HG02678 (cell line): ENCODE measurements at regions not wholly inside any gene's neighbourhood (a gene's known extent, or its start where the extent isn't known, plus 50 kb on each side); places are given as distances from the start of the nearest gene placed in this dataset.

Experiments used
- ATAC-seq: cut with Tn5 transposase; IDR thresholded peaks from one replicate; pipeline ENCODE4 v1.9.1; 2021; ENCODE audit warnings: mild to moderate bottlenecking, moderate library complexity; ENCODE audit not compliant: unreplicated experiment

DNA sequence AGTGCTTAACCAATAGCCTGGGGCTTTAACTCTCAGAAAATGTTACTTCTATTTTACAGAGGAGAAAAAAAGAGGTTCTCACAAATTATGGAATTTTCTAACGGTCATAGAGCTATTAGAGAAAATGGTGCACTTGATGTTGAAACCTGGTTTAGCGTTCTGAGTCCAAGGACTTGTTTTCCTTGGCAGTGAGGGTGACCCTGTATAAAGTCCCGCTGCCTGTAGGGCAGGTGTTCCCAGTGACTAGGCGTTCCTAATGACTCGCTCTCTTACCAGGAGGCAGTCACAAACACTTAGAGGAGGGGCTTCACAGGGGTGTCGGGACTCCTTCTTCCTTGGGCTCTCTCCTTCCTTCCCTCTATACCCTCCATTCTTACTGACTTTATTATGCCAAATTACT lies 175.8 kb downstream of the ACTR3 start:
- no peak for ATAC-seq

DNA sequence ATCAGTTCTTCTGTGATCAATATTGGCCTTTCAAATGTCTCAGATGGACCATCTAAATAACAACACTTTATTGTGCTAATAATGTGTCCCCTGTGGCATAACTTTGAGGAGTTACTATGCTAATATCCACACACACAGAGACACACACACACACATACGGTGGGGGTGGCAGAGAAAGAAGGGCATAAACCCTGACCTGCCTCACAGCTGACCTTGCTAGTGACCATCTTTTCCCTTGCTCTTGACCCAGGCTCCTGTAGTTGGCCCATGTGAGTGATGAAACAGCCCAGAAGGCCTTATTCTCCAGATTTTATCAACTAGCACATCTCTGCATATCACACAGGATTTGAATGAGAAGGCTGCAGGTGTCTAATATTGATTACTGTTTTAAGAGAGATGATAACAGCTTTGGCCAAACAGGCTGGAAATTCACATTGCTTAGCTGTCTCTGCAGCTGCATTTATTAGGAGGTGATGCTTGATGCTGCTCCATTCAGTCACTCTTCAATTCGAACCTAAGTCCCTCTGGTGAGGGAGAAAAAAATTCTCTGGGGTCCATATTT lies 176.4 kb downstream of the ACTR3 start:
- no peak for ATAC-seq

DNA sequence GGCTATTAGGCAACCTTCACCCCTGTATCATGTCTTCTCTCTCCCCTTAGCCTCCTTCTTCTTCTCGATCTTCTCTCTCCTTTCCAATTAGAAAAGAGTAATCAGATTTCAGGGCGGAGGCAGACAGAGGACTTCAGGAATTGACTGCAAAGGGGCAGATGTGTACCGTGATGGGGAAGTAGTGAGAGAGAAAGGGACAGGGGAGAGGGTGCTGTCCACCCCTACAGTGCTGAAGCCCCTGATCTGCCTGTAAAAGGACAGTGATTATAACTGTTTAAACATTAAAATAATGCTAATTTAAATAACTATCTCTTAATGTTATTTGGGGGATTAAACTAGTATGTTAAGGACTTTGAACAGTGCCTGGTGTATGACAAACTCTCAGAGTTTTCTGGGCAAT lies 178.5 kb downstream of the ACTR3 start:
- no peak for ATAC-seq

DNA sequence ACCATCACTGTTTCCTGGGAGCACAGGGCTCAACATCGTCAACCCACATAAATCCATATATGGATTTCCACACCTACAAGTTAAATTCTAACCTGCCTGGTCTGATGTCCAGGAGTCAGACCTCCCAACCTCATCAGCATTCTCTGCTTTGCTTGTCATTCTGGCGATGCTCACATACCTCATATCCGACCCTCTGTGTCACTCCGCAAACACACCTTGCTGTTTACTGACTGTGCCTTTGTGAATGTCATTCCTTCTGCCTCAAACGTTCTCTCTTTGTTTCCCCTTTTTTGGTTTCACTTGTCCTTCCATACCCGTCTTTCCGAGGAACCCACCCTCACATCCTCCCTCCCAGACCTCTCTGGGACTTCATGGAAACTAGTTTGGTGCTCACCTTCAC lies 187.1 kb downstream of the ACTR3 start:
- ATAC-seq = no peak

DNA sequence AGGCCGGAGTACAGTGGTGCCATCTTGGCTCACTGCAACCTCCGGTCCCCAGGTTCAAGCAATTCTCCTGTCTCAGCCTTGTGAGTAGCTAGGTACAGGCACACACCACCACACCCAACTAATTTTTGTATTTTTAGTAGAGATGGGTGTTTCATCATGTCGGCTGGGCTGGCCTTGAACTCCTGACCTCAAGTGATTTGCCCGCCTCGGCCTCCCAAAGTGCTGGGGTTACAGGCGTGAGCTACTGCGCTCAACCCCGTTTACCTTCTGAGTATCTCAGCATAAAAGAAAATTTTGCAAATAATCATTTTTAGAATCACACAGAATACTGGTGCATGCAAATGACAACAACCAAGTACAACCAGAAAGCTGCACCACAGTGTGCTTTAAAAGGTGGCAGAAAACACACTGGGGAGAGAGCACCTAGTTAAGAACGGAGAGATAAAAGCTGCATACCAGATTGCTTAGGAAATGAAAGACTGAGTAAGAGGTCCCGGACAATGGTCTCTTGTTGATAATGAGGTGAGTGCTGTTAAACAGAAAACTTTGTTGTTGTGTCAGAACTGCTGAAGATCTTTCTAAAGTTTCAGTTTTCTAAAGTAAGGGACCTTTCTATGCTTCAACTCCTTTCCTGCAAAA lies 189.6 kb downstream of the ACTR3 start:
- ATAC-seq = no peak

DNA sequence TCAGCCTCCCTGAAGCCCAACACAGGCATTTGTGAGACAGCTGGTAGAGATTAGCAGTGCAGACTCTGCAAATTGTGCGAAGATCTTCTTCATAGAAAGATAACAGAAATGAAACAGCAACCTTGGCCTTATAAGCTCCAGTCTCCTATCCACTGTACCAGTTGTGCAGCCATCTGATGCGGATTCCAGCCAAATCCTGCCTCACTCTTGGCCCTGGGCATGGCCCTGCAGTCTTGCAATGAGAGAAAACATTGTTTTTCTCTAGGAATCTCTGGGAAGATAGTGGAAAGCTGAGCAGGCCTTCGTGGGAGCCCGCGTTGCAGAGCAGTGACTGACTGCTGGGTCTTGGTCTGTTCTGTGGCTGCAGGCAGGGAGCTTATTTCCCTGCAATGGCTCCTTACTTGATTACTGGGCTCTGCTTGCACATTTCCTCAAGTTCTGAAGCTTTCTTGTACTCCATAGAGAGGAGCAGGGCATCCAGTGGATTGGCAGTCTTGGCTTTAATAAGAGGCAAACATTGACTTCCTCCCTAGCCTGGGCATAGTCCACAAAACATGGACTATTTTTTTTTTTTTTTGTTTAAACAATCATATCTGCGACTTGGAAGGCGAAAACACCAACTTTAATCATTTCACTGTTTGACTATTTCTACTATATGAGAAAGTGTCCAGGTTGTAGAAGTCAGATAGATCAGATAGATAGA lies 193.0 kb downstream of the ACTR3 start:
- no peak for ATAC-seq

DNA sequence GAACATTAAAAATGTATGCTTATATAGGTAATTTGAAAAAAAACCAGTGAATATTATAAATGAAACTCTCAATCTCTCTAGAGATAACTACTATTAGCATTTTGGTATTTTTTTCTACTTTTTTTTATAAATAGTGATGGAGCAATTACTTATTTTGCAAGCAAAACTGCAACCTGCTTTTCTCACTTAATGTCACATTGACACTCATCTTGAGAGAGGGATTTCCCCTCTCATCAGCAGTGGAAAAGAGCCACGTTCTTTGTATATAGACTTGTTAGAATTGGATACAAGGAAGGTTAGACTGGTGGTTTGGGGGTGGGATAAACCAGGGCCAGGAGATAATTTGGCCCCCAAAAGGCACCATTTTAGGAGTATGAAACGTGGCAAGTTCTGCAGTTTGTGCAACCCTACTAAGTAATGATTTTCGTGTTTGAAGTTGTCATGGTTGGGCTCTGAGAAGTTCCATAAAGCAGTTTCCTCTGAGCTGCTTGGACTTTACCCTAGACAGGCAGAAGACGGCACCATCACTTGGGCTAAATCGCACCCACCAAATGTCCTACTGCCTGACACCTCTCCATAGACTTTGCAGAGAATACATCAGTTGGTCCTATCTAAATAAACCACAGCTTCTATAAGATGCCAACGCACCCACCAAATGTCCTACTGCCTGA lies 194.0 kb downstream of the ACTR3 start:
- ATAC-seq = no peak

DNA sequence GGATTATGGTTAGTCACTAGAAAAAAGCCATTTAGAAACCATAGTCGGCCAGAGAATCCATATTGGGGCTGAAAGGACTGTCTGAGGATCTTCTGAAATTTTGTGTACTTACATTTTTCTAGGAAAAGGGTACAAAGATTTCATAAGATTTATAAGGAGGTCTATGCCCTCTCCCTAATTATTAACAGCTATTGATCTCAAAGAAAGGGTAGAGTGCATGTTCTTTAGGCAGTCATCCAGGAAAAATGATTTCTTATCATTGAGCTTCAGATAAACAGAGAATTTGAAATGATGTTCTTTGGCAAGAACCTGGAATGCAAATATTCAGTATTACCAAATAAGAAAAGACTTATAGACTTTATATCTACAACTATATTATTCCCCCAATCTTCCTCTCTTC lies 195.3 kb downstream of the ACTR3 start:
- no peak for ATAC-seq

DNA sequence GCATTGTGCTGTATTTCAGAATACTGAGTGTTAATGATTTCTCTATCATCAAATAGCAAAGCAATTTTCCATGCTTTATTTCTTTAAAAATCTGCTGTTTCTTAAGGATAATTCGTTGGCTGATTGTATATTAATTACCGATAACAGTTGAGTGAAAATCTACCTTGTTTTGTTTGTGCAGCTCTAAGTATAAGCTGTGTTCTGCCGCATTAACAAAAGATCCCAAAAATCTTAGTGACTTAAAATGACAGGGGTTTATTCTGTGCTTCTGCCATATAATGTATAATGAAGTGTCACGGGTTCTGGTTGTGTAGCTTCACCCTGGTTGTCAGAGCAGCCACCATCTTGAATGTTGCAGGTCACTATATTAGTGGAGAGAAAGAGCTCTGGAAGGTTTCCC lies 196.1 kb downstream of the ACTR3 start:
- ATAC-seq = no peak

DNA sequence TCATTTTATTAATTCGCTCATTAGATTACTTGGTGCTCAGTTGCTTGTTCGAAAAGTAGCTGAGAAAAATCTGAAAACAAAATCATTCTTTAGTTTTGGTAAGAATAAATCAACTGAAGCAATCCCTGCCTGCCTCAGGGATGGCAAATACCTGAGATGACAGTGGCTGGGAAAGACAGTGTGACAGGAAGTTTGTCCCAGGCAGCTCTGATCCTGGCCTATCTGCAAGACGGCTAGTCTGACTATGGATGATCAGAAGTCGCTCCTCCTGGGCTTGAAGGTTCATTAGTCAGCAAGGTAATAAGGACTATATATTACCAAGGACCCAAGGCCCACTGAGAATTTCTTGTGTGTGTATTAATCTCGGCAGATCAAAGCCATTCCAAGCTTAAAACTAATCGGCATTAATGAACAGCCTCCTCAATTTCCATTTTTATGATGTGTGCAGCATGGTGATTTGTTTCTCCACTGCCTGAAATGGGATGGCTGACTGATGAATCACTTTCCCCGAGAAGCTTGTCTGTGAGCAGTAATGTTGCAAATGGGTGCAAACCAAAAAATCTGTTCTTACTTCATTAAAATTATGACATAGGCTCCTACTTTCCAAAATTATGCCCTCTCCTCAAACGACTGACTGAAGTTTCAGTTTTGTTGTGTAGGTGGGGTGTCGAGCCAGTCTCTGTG lies 199.9 kb downstream of the ACTR3 start:
- no peak for ATAC-seq

DNA sequence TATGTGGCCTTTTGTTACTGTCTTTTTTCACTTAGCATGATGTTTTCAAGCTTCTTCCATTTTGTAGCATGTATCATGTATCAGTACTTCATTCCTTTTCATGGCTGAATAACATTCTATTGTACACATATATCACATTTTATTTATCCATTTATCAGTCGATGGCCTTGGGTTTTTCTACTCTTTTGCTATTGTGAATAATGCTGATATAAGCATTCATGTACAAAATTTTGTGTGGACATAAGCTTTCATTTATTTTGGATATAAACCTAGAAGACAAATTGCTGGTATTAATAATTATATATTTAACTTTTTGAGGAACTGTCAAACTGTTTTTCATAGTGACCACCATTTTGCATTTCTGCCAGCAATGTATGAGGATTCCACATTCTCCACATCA lies 201.1 kb downstream of the ACTR3 start:
- no peak for ATAC-seq

DNA sequence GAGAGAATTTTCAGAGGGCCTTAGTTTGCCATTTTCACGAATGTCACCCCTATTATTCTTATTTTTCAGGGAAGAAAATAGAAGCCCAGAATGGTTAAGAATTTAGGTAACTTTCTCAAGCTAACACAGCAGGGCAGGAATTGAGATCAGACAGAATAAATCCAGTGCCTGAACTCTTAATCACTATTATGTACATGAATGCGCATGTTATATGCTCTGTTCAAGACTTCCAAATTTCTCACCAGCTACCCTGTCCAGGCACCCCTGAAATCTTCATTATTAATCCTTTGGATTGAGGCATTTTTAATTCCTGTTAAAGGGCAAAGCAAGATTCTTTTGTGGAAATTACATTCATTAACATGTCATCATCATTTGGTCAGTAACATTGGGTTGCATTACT lies 218.4 kb downstream of the ACTR3 start:
- ATAC-seq = no peak

DNA sequence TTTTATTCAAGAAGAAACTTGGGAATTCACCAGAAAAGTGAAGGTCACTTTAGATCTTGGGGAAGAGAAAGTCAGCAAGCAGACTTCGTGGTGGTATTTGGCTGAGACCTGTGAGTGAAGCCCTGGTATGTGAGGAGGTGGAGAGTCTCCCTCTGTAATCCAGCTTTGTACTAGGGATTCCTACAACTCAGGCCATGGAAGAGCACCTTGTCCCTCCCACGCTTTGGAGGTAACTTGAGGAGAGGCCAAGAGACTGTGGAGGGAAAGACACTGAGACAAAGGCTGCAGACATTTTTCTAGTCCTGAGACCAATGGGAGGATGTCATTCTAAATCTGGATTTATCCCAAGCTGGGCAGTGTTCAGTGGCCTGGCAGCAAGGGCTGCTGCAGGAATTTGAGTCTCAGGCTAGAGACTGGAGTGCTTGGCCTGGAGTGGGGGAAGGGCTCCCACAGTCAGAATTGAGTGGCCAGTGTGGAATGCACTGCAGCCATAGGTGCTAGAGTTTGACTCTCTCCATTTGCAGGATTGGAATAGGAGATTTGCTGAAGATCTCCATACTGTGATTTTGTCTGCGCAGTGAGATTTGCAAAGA lies 219.0 kb downstream of the ACTR3 start:
- ATAC-seq = no peak

DNA sequence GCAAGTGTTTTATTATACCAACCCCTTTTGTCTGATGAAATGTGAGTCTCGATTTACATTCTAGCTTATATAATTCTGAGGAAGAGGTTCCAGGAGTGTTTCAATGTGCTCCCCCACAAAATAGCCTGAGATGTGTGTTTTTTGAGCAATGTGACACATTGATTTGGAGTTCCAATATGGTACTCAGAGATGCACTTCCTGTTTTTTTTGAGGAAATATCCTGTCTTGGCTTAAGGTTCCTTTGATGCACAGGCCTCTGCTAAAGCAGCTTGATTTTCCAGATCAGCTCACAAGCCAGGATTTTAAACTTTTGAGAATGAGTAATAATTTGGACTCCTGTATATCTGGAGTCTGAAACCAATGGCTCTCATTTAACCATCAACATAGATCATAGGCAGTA lies 221.4 kb downstream of the ACTR3 start:
- ATAC-seq = no peak

DNA sequence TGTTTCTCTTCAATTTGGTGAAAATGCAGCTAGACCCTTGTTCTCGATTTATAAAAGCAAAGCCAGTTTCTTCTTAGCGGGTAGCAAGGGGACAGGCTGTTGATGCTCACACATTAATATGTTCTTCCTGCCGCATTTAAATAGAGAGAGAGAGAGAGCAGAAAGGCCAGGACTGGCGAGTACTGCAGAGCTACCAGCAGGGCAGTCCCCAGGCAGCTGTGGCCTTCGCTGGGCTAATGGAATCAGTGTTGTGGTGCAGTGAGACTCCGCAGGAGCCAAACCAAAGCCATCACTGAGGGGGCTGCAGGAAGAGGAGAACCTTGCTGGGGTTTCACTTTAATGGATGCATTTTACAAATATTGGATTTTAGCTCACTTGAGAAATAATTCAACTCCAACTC lies 223.6 kb downstream of the ACTR3 start:
- no peak for ATAC-seq

DNA sequence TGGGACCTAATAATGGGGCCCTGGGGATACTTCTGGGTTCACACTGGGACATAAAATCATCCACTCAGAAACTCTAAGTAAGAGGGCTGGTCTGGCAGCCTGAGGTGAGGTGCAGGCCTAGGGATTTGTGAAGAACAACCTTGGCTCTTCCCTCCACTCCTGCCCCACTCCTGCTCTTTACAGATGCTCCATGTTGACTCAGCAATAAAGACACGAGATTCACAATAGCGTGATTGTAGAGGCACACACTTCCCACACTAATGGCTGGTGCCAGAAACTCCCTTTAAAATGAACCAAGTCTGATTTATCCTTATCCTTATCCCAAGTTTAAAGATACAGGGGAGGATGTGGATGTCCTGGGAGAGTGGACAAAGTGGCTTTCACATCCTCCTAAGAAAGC lies 228.2 kb downstream of the ACTR3 start:
- no peak for ATAC-seq

DNA sequence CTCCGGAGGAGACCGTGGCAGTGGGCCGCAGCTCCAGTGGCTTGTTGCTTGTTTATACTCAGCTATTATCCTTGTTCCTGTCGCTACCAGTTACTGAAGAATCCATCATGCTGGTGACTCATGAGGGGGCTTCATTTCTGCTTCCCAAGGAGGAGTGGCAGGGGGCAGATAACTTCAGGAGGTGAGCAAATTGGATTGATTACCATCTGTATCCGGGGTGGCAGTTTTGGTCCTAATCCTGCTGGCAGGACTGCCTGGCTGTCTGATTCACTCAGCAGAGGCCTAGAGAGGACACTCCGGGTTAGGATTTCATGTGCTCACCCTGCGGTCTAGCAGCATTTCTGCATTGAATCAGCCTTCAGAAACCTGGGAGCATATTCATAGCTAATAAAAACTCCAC lies 230.0 kb downstream of the ACTR3 start:
- ATAC-seq = no peak

DNA sequence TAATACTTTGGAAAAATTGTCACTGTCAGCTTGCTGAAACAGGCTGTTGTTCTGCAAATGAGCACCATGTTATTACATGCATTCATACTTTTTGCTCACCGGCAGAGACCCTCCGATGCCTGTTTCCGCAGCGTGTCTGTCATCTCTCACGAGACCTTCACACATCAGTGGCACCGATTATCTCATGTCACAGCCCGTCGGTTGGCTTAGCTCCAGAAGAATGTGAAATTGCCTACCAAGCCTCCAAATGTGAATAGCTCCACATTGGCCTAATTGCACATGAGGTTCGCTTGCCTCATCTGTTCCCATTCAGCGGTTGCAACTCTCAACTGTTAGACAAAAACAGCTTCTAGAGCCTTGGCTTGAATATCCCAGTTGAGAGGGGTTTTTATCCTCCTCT lies 233.0 kb downstream of the ACTR3 start:
- ATAC-seq = no peak

DNA sequence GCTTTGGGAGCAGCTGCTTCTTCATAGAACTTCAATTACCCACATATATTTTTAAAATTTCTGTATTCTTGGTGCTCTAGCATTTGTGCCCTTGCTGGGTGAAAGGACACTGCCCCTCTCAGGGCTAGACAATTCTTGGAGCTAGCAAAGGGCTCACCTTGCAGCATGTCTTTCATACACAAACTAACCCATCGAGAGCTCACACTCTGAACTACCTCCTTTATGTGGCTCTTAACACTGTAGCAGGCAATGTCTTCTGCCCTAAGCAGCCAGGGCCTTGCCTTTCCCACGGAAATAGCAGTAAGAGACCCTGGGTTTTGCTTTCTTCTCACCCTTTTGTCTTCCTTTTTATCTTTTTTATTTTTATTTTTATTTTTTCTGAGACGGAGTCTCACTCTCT lies 234.0 kb downstream of the ACTR3 start:
- ATAC-seq = no peak

DNA sequence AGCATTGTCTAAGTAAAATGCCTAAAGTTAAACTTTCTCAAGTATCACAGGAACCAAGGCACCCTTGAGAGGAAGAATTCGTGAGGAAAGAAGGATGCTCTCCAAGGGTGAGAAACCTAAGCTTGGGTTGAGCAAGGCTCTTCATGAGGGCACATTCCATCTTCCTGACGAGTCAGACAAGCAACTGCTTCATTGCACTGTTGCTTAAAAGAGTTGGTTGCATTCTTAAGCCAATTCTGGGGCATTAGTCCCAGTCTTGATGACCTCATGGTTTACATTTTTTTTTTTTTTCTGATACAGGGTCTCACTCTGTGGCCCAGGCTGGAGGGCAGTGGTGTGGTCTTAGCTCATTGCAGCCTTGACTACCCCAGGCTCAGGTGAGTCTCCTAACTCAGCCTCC lies 237.5 kb downstream of the ACTR3 start:
- ATAC-seq = no peak

DNA sequence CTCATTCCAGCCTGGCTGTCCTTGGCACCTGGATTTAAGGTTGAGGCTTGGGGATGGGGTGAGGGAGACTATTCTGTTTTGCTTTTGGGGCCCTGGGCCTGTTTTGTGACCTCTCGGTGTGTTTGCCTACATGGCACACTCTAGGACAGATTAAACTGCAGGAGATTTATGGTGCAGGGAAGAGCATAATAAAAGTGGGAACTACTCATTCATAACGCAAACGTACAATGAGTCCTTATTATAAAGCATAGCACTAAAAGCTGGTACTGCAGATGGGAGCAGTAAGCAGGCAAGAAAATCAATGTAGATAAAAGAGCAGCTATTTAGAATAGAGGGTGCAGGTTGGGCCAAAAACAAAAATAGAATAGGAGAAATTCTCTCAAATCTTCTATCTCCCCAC lies 238.4 kb downstream of the ACTR3 start:
- ATAC-seq = no peak
